ENCODE measurements at regions not wholly inside any gene's neighbourhood (a gene's known extent, or its start where the extent isn't known, plus 50 kb on each side); places are given as distances from the start of the nearest gene placed in this dataset.

DNA sequence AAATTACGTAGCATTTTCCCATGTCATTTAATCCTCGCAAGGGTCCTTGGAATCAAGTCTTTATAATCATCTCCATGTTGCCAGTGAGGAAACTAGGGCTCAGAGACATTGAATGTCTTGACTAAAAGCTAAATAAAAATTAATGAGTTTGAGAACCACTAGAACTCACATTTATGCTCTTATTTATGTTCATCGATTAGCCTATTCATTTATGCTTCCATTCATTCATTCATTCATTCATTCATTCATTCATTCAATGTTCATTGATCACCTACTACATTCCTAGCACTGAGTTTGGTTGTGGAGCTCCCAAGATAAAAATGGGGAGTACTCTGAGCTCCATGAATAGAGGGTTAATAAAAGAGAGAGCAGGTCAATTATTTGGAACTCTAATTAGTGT is 59.7 kb downstream of the KCNA1 start:
- no peak for DNase-seq

DNA sequence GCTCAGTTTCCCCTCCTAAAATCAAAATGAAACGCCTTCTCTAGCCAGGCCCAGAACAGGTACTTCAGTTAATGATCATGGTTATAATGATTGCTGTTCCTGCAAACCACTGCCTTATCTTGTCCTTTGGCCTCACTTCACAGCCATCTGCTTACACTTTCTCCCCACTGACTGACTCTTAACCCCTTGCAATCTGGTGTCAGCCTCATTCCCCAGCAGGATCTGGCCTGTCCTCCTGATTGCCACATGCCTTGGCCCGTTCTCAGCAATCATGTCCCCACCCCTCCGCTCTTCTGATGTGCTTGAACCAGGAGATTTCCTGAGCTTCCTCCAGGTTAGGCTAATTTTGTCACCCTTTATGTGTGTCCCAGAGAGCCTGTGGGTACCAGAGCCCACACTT is 64.5 kb downstream of the KCNA1 start:
- DNase-seq = peak; percentile 47

DNA sequence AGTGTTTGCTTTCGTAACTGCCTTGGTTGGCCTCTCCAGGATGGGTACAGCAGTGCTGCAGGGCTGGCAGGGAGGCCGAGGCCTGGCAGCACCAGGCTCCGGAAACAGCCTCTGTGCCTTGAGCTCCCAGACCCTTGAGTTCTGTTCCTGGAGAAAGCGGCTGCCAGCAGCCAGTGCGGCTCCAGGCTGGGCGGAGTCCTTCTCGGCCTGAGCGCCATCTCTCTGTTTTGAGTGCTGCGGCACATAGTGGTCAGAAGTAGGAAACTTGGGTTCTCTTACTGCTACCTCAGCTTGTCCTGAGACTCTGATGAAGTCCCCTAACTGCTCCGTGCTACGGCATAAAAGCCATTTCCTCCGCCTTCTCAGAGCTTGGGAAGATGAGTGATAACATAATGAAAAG is 65.9 kb downstream of the KCNA1 start:
- no peak for DNase-seq

DNA sequence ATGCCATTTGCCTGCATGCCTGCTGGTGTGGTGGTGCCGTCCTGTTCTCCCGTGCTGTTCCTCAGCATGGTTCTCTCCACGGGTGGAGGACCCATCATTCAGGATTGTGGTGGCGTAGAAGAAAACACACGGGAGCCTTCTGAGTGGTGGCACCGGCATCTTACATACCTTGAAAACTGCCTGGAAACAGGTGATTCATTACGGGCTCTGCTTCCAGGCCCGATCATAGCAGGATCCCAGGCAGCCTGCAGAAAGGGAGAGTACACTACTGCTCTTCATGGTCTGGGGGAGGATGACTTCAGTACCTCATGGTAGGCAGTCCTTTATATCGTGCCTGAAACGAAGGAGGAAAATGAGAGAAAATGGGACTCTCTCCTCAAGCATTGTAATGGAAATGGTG is 66.6 kb upstream of the KCNA5 start:
- no peak for DNase-seq

DNA sequence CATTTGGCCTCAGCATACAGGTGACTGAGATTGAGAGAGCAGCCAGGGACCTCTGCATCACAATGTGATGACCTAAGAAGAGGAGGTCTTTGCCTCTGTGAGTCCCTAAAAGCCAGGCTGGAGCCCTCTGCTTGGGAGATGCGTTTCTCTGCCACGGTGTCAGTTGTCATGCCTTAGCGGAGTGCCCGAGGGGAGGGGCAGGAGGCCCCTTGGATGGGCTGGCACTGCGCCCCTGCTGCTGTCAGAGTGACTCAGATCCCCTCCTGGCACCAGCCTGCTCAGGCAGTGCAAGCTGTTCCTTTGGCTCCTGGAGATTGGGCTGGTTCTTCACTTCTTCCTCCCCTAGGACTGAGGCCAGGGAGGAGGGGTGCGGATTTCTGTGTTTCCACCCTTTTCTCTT is 64.9 kb upstream of the KCNA5 start:
- peak; percentile 90 for DNase-seq

DNA sequence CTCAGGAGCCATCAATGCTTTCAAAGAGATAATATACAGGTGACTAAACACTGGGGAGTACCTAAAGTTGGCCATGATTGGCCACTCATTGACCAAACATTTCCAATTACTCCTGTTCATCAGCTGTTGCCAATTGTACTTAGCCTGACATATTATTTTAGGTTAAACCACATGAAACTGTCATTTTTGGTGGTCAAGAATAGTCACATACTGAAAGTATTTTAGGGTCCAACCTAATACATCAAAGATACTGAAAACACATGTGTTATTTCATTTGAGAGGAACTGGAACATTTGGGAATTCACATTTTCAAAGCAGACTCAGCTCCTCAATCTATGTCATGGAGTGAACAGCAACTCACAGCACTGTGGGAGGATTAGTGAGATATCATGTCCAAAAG is 63.9 kb upstream of the KCNA5 start:
- no peak for DNase-seq

DNA sequence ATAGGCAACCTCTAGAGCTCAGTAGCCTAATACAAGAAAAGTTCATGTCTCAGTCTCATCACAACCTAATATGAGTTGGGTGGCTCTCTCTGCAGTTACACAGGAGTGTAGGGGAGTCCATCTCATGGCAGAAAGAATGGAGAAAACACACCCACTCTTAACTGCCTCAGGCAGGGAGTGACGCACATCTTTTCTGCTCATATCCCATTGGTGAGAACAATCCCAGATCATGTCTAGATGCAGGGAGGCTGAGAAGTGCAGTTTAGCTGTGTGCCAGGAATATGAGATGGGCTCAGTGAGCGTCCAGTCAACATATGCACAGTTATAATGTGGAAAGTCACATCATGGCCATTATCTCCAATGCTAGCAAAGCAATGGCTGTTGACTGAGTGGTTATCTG is 59.3 kb upstream of the KCNA5 start:
- DNase-seq = peak; percentile 49

DNA sequence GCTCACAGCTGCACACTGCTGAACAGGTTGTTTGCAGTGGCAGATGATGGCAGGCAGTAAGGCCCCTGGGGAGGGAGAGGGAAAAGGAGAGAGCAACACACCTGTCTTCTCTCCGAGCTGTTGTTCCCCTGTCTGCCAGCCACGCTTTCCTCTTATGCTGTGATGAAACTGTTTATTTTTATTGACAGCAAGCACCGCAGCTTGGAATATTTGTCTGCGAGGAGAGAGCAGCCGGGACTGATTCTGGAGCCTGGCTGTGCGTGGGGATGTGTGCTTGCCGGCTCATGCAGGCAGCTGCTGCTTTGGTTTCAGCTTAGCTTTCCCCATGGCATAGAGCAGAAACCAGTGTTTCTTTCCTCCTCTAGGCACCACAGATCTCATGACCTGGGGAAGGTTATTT is 58.7 kb upstream of the KCNA5 start:
- peak; percentile 95 for DNase-seq

DNA sequence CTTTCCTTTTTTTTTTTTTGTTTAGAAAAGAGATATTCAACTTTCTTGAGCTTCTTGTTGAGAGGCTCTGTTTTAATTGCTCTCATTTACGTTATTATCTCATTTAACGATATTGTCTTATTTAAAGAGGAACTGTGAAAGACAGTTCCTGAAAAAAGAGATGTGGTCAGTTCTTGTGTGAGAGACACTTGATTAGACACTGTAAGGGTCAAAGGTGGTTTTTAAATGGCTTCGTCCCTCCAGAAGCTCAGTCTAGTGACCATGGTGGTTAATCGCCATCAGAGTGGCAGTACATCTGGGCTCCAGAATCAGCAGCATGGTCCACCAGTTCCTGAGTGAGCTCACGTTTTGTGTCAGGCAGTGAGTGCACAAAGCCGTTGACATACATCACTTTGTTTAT is 57.9 kb upstream of the KCNA5 start:
- DNase-seq = peak; percentile 23

DNA sequence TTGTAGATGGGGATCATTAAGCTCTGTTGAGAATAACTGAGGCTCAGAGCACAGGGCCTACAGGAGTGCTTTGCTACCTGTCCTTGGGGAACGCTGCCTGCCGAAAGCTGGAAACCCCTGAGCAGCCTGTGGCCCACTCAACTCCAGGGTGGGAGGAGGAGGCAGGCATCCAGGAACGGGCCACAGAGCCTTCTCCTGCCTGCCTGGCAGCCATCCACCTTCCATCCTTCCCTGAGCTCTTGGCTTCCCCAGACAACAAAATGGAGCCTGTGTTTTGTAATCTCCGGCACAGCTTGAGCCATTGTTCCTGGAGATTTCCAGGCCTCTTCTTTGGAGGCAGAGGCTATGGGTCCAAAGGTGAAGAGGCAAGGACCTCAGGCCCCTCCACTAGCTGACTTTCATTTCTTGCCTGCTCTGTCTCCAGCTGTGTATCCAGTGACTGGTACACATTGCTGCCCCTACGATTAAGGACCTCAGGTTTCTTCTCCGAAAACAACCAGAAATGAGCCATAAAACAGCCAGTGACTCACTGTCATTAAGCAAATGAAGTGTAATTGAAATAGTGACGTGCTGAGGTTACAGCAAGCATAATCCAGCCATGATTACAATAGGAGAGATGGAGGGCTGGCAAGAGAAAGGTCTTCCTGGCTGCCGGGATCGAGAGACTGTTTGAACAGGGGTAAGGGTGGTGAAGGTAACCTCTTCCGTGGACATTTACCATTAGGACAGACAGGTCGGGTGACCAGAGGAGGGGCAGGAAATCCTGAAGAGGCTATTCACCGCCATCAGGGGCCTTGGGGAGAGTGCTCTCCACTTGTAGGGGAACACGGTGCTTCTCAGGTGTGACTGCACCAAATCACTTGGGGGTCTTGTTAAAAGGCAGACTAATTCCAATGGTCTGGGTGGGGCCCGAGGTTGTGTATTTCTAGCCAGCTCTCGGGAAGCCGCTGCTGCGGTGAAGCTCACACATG is 56.3 kb upstream of the KCNA5 start:
- peak; percentile 98 for DNase-seq

DNA sequence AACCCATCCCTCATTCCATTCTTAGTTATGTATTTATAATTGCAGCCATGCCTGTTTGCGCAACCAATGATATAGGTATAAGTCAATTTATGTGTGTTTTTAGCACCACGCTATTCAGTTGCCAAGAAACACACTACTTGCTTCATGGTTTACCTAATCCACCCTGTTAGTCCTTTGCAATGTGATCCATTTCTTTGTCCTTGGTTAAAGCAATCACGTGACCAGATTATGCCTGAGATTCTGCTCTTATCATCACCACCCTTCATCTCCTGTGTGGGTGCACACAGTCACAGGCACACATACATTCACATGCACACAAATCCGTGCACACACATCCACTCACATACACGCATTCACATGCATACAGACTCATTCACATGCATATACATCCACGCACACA is 52.3 kb upstream of the KCNA5 start:
- DNase-seq = peak; percentile 99

DNA sequence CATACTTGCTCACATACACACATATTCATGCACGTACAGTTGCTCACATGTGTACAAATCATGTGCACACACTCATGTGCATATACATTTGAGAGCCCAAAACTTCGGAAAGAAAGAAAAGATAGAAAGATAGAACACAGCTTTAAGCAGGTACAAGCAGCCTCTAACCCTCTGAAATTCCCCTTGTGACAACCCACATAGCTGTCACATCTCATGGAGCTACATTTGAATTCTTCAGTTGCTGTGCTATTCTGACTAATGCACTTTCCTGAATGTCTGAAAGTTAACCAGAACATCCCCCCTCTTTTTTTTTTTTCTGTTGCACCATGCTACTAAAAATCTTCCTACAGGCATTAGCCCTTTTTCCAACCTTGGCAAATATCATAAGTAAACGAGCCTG is 51.9 kb upstream of the KCNA5 start:
- no peak for DNase-seq

DNA sequence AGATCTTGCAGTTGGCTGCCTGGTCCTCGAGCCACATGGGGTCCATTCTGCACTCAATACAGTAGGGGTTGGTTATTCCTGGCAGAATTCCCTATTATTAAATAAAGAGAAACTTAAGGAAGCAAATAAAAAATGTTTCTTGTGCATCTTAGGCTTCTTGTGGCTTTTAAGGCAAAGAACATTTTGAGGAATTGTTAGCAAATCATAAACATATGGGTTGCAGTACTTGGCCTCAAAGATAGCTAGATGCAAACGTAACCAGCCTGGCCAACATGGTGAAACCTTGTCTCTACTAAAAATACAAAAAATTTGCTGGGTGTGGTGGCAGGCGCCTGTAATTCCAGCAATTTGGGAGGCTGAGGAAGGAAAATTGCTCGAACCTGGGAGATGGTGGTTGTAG is 50.8 kb upstream of the KCNA5 start:
- DNase-seq = no peak
